ENCODE measurements at regions not wholly inside any gene's neighbourhood (a gene's known extent, or its start where the extent isn't known, plus 50 kb on each side); places are given as distances from the start of the nearest gene placed in this dataset.

DNA sequence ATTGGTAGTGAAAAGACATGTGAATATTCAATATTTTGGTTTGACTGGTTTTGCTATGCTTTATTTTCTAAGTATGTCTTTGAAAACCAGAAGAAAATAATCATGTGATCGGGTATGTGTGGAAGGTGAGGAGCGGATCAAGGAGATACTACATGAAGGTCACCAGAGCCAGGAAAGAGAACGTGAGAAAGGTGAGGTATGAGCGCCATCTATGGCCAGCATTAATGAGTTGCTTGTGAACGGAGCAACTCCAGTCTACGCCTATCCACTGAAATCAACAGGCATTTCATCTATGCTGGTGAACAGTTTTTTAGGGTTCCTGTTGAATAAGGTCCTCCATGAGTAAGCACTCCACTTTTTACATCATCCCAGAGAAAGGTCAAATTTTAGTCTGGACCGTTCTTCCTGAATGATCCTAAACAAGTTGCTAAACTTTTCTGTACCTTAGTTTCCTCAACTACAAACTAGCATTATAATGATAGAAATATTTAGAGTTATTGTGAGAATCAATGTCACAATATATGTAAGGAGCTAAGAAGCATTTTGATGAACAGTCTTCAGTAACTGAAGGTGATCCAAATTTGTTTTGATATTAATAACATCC, 1435.2 kb upstream of the CADM2 start:
- DNase-seq: peak in 1 of 35 experiments; percentile 2
- CTCF ChIA-PET: no interaction called here
- no peaks in the 10 kb centered on the region for H3K4me1 Mint-ChIP-seq
- 0% methylated on average over 1 of the region's 7 CpGs for WGBS (ENCODE audit: insufficient coverage)
- H3K36me3 Mint-ChIP-seq: no peaks in the 10 kb centered on the region
- no peaks in the 10 kb centered on the region for H3K9me3 ChIP-seq
- no peak overlapping the region for H3K27ac Mint-ChIP-seq
- ATAC-seq (replicated peaks in 1 of 4): no peak
- H3K27ac ChIP-seq (ENCODE audit: low read length): no peak overlapping the region
- H3K4me3 ChIP-seq (ENCODE audit: control insufficient read depth in 1 of 2, extremely low read depth in 1 of 2, low read length in 1 of 2): no peak overlapping the region
- no peaks in the 10 kb centered on the region for H3K27me3 Mint-ChIP-seq
- H3K9me3 Mint-ChIP-seq: peaks cover 0 to 2% (median 0%) of the 10 kb centered on the region in 3 donors
- no peaks in the 10 kb centered on the region for H3K27me3 ChIP-seq (replicated peaks in 1 of 2; ENCODE audit: control insufficient read depth in 2 of 2, extremely low read depth in 1 of 2, insufficient read depth in 2 of 2, low read length in 1 of 2)
- H3K4me1 ChIP-seq (ENCODE audit: control insufficient read depth in 1 of 2, extremely low read depth in 1 of 2, insufficient read depth in 2 of 2, low read length in 2 of 2): no peaks in the 10 kb centered on the region
- H3K4me3 Mint-ChIP-seq: no peak overlapping the region
- POLR2A ChIA-PET: no interaction called here
- no peaks in the 10 kb centered on the region for H3K36me3 ChIP-seq (ENCODE audit: control insufficient read depth in 2 of 2, extremely low read depth in 1 of 2, insufficient read depth in 1 of 2, low read length in 1 of 2)

DNA sequence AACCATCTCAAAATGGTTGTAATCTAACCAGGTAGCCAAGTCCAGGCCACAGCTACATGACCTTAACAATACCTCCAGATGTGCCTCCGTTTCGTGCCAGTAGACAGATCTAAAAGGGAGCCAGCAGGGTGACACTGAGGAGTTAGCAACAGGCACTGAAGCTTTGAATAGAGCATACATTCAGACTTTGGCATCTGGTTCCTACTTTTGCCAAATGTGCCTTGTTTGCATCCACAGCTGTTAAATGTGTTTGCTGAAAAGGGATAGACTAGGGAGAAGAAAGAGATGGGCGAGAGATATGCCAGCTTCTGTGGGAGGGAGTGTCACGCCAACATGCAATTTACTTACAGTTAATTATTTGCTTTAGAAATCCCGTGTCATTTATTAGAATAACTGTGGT, 1433.9 kb upstream of the CADM2 start:
- ATAC-seq (replicated peaks in 1 of 4) (no peak), DNase-seq (no peak)
- Histone ChIP-seq H3K9me3 (no peaks in the 10 kb centered on the region), H3K36me3 (ENCODE audit: control insufficient read depth in 2 of 2, extremely low read depth in 1 of 2, insufficient read depth in 1 of 2, low read length in 1 of 2) (no peaks in the 10 kb centered on the region), H3K27me3 (replicated peaks in 1 of 2; ENCODE audit: control insufficient read depth in 2 of 2, extremely low read depth in 1 of 2, insufficient read depth in 2 of 2, low read length in 1 of 2) (no peaks in the 10 kb centered on the region), H3K4me1 (ENCODE audit: control insufficient read depth in 1 of 2, extremely low read depth in 1 of 2, insufficient read depth in 2 of 2, low read length in 2 of 2) (no peaks in the 10 kb centered on the region), H3K4me3 (ENCODE audit: control insufficient read depth in 1 of 2, extremely low read depth in 1 of 2, low read length in 1 of 2) (no peak overlapping the region), H3K27ac (ENCODE audit: low read length) (no peak overlapping the region)
- 73% methylated on average over 2 of the region's 5 CpGs for WGBS (ENCODE audit: insufficient coverage)
- Mint-ChIP-seq H3K4me1 (no peaks in the 10 kb centered on the region), H3K27ac (no peak overlapping the region), H3K36me3 (no peaks in the 10 kb centered on the region), H3K27me3 (no peaks in the 10 kb centered on the region), H3K9me3 (no peaks in the 10 kb centered on the region), H3K4me3 (no peak overlapping the region)
- ChIA-PET CTCF (no interaction called here), POLR2A (no interaction called here)

DNA sequence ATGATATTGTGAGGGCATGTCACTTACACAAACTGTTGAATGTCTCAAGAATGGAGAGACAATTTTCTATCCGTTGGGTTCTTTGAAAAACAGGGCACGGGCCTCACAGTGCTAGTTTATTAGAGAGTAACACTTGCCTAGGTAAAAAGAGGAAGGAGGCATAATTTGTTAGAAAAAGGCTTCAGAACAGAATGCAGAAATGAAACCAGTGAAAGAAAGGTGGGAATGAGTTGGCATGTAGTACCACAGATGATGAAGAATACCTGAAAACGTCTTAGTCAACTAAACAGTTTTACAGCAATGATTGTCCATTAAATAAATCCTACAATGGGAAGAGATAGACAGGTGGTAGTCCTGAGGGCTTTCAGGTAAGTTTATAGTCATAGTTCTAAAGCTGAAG, 1399.7 kb upstream of the CADM2 start:
- no peaks in the 10 kb centered on the region for H3K27me3 Mint-ChIP-seq
- ATAC-seq (replicated peaks in 1 of 4) (no peak), DNase-seq (no peak)
- H3K36me3 ChIP-seq (ENCODE audit: control insufficient read depth in 2 of 2, extremely low read depth in 1 of 2, insufficient read depth in 1 of 2, low read length in 1 of 2): no peaks in the 10 kb centered on the region
- WGBS (ENCODE audit: insufficient coverage): 71% methylated on average over 1 of the region's 3 CpGs
- CTCF ChIA-PET: interaction anchor here in 1 of 2 donors (0.7 kb wide), 1 partner anchor 41 kb away, joined by 8 read pairs; no protein-coding TSS in a partner anchor
- no peaks in the 10 kb centered on the region for H3K4me1 Mint-ChIP-seq
- H3K4me3 ChIP-seq (ENCODE audit: control insufficient read depth in 1 of 2, extremely low read depth in 1 of 2, low read length in 1 of 2): no peak overlapping the region
- H3K27me3 ChIP-seq (replicated peaks in 1 of 2; ENCODE audit: control insufficient read depth in 2 of 2, extremely low read depth in 1 of 2, insufficient read depth in 2 of 2, low read length in 1 of 2): no peaks in the 10 kb centered on the region
- no peaks in the 10 kb centered on the region for H3K4me1 ChIP-seq (ENCODE audit: control insufficient read depth in 1 of 2, extremely low read depth in 1 of 2, insufficient read depth in 2 of 2, low read length in 2 of 2)
- no peak overlapping the region for H3K4me3 Mint-ChIP-seq
- POLR2A ChIA-PET: no interaction called here
- no peak overlapping the region for H3K27ac ChIP-seq (ENCODE audit: low read length)
- no peak overlapping the region for H3K27ac Mint-ChIP-seq
- no peaks in the 10 kb centered on the region for H3K9me3 ChIP-seq
- H3K9me3 Mint-ChIP-seq: peaks cover 9 to 37% (median 25%) of the 10 kb centered on the region in 3 donors
- H3K36me3 Mint-ChIP-seq: no peaks in the 10 kb centered on the region

DNA sequence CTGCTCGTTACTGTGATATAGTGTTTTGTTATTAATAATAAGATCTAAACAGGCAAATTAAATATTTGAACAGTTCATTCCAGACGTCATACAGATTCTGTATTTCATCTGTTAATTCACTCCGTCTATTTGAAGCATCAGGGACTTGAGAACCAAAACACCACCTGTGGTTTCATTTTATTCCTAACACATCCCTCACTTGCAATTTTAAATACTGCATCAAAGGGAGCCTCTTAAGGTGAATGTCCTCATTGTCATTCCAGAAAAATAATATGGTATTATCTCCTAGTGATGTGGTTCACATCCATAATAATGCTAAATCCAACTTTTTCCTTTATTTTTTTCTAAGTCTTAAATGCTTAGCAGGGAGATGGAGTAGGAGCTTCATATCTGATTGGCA, 1390.9 kb upstream of the CADM2 start:
- no peak overlapping the region for H3K27ac ChIP-seq (ENCODE audit: low read length)
- no peaks in the 10 kb centered on the region for H3K27me3 ChIP-seq (replicated peaks in 1 of 2; ENCODE audit: control insufficient read depth in 2 of 2, extremely low read depth in 1 of 2, insufficient read depth in 2 of 2, low read length in 1 of 2)
- no peak overlapping the region for H3K4me3 ChIP-seq (ENCODE audit: control insufficient read depth in 1 of 2, extremely low read depth in 1 of 2, low read length in 1 of 2)
- Mint-ChIP-seq H3K27me3 (no peaks in the 10 kb centered on the region), H3K9me3 (peaks cover 2 to 6% (median 4%) of the 10 kb centered on the region in 3 donors), H3K36me3 (no peaks in the 10 kb centered on the region), H3K27ac (no peak overlapping the region), H3K4me1 (no peaks in the 10 kb centered on the region), H3K4me3 (no peak overlapping the region)
- no peaks in the 10 kb centered on the region for H3K4me1 ChIP-seq (ENCODE audit: control insufficient read depth in 1 of 2, extremely low read depth in 1 of 2, insufficient read depth in 2 of 2, low read length in 2 of 2)
- H3K9me3 ChIP-seq: no peaks in the 10 kb centered on the region
- DNase-seq (no peak), ATAC-seq (replicated peaks in 1 of 4) (no peak)
- WGBS (ENCODE audit: insufficient coverage): 50% methylated on average over 2 of the region's 3 CpGs
- no peaks in the 10 kb centered on the region for H3K36me3 ChIP-seq (ENCODE audit: control insufficient read depth in 2 of 2, extremely low read depth in 1 of 2, insufficient read depth in 1 of 2, low read length in 1 of 2)
- POLR2A ChIA-PET: no interaction called here
- CTCF ChIA-PET: no interaction called here

DNA sequence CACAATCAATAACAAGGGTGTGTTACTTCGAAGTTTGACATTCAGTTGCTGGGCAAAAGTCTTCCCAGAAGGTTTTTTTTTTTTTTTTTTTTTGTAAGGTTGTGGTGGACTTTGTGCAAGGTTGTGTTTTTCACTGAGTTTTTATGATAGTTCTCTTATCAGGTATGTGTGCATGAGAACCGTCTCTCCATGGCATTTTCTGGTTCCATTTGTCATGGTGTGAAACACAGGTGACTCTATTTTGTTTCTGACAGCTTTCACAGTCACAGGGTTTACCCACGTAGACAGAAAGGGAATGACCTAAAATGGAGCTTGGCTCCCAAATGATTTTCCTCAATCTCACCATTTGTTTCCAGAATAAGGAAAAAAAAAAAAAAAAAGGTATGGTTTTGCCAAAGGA, 1377.2 kb upstream of the CADM2 start:
- WGBS (ENCODE audit: insufficient coverage): no CpG with 5 or more reads among the region's 3 CpGs
- Mint-ChIP-seq H3K9me3 (peaks cover 0 to 31% (median 6%) of the 10 kb centered on the region in 3 donors), H3K27me3 (no peaks in the 10 kb centered on the region)

DNA sequence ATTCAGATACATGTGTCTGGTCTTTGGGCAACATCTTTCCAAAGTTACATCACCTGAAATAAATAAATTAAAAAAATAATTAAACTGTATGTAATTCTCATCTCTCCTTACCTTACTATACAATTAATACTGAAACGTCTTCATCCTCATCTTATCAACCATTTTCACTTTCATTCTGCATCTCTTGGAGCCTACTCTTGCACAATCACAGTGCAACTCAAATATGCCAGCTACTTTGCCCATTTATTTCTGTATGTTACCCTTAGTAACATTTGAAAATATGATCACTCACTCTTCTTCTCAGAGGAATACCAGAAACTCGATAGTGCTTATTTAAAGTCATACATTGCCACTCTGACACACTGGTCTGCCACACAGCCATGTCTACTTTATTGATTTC, 1357.1 kb upstream of the CADM2 start:
- H3K9me3 ChIP-seq: peaks cover 8% of the 10 kb centered on the region
- ATAC-seq (replicated peaks in 1 of 4) (no peak), DNase-seq (no peak)
- POLR2A ChIA-PET: interaction anchor here in 1 of 2 donors (0.5 kb wide), 1 partner anchor 401 kb away, joined by 4 read pairs; no protein-coding TSS in a partner anchor
- H3K36me3 ChIP-seq (ENCODE audit: control insufficient read depth in 2 of 2, extremely low read depth in 1 of 2, insufficient read depth in 1 of 2, low read length in 1 of 2): no peaks in the 10 kb centered on the region
- H3K4me3 ChIP-seq (ENCODE audit: control insufficient read depth in 1 of 2, extremely low read depth in 1 of 2, low read length in 1 of 2): no peak overlapping the region
- peaks cover 9 to 28% (median 17%) of the 10 kb centered on the region in 3 donors for H3K9me3 Mint-ChIP-seq
- no peaks in the 10 kb centered on the region for H3K4me1 Mint-ChIP-seq
- H3K27me3 Mint-ChIP-seq: no peaks in the 10 kb centered on the region
- no peaks in the 10 kb centered on the region for H3K27me3 ChIP-seq (replicated peaks in 1 of 2; ENCODE audit: control insufficient read depth in 2 of 2, extremely low read depth in 1 of 2, insufficient read depth in 2 of 2, low read length in 1 of 2)
- CTCF ChIA-PET: no interaction called here
- no peak overlapping the region for H3K27ac ChIP-seq (ENCODE audit: low read length)
- WGBS (ENCODE audit: insufficient coverage): 20% methylated on average over 1 of the region's 2 CpGs
- H3K4me3 Mint-ChIP-seq: no peak overlapping the region
- H3K4me1 ChIP-seq (ENCODE audit: control insufficient read depth in 1 of 2, extremely low read depth in 1 of 2, insufficient read depth in 2 of 2, low read length in 2 of 2): no peaks in the 10 kb centered on the region
- no peaks in the 10 kb centered on the region for H3K36me3 Mint-ChIP-seq
- H3K27ac Mint-ChIP-seq: no peak overlapping the region

More for the DNA sequence above, 1377.2 kb upstream of the CADM2 start:
- no peaks in the 10 kb centered on the region for H3K36me3 Mint-ChIP-seq
- Histone ChIP-seq H3K4me3 (ENCODE audit: control insufficient read depth in 1 of 2, extremely low read depth in 1 of 2, low read length in 1 of 2) (no peak overlapping the region), H3K4me1 (ENCODE audit: control insufficient read depth in 1 of 2, extremely low read depth in 1 of 2, insufficient read depth in 2 of 2, low read length in 2 of 2) (no peaks in the 10 kb centered on the region), H3K36me3 (ENCODE audit: control insufficient read depth in 2 of 2, extremely low read depth in 1 of 2, insufficient read depth in 1 of 2, low read length in 1 of 2) (no peaks in the 10 kb centered on the region), H3K27me3 (replicated peaks in 1 of 2; ENCODE audit: control insufficient read depth in 2 of 2, extremely low read depth in 1 of 2, insufficient read depth in 2 of 2, low read length in 1 of 2) (no peaks in the 10 kb centered on the region), H3K9me3 (no peaks in the 10 kb centered on the region), H3K27ac (ENCODE audit: low read length) (no peak overlapping the region)
- no peak for DNase-seq
- H3K27ac Mint-ChIP-seq: no peak overlapping the region
- no peak overlapping the region for H3K4me3 Mint-ChIP-seq
- ChIA-PET POLR2A (interaction anchor here in 1 of 2 donors (0.7 kb wide), 1 partner anchor 1335 kb away, joined by 9 read pairs; no protein-coding TSS in a partner anchor), CTCF (no interaction called here)
- no peaks in the 10 kb centered on the region for H3K4me1 Mint-ChIP-seq
- ATAC-seq (replicated peaks in 1 of 4): no peak

DNA sequence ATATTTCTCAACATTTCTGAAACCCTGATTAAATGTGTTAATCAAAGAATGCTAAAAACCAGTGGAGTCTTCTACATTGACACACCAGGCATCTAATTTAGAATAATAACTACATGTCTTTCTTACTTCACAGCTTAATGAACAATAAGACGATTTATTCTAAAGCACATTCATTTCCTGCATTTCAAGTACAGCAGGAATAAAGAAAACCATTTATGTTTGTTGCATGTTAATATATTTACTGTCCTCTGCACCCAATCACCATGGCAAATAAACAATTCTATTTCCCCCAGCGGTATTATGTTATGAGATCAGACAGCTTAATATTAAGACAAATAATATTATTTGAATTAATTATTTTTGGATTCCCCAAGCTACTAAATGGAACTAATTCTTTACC, 1336.3 kb upstream of the CADM2 start:
- no peak overlapping the region for H3K4me3 ChIP-seq (ENCODE audit: control insufficient read depth in 1 of 2, extremely low read depth in 1 of 2, low read length in 1 of 2)
- no peak overlapping the region for H3K27ac ChIP-seq (ENCODE audit: low read length)
- CTCF ChIA-PET: no interaction called here
- no peak overlapping the region for H3K27ac Mint-ChIP-seq
- no peaks in the 10 kb centered on the region for H3K9me3 ChIP-seq
- H3K9me3 Mint-ChIP-seq: peaks cover 8 to 16% (median 10%) of the 10 kb centered on the region in 3 donors
- no peaks in the 10 kb centered on the region for H3K36me3 ChIP-seq (ENCODE audit: control insufficient read depth in 2 of 2, extremely low read depth in 1 of 2, insufficient read depth in 1 of 2, low read length in 1 of 2)
- no peaks in the 10 kb centered on the region for H3K4me1 Mint-ChIP-seq
- H3K27me3 Mint-ChIP-seq: no peaks in the 10 kb centered on the region
- H3K27me3 ChIP-seq (replicated peaks in 1 of 2; ENCODE audit: control insufficient read depth in 2 of 2, extremely low read depth in 1 of 2, insufficient read depth in 2 of 2, low read length in 1 of 2): no peaks in the 10 kb centered on the region
- ATAC-seq (replicated peaks in 1 of 4): no peak
- POLR2A ChIA-PET: interaction anchor here in 1 of 2 donors (0.6 kb wide), 1 partner anchor 12 kb away, joined by 3 read pairs; no protein-coding TSS in a partner anchor
- no peak for DNase-seq
- no peaks in the 10 kb centered on the region for H3K36me3 Mint-ChIP-seq
- H3K4me1 ChIP-seq (ENCODE audit: control insufficient read depth in 1 of 2, extremely low read depth in 1 of 2, insufficient read depth in 2 of 2, low read length in 2 of 2): no peaks in the 10 kb centered on the region
- WGBS (ENCODE audit: insufficient coverage): no CpG with 5 or more reads among the region's 2 CpGs
- no peak overlapping the region for H3K4me3 Mint-ChIP-seq
